CD1c-positive myeloid dendritic cell (primary cell): ENCODE measurements at regions not wholly inside any gene's neighbourhood (a gene's known extent, or its start where the extent isn't known, plus 50 kb on each side); places are given as distances from the start of the nearest gene placed in this dataset.

Source experiments
- DNase-seq: peaks from one replicate; pipeline ENCODE4 v3.0.0-alpha.2; 2016; ENCODE audit errors: extremely low spot score

GRCh38 chr2:211228559-211228958, 672.2 kb downstream of the CPS1 start:
- DNase-seq = no peak

GRCh38 chr2:211237586-211238275, 681.3 kb downstream of the CPS1 start:
- no peak for DNase-seq

- no peak for DNase-seq
Observed at GRCh38 chr2:211241891-211242290, 685.5 kb downstream of the CPS1 start.

- no peak for DNase-seq
Observed at GRCh38 chr2:211247751-211248150, 691.4 kb downstream of the CPS1 start.

- no peak for DNase-seq
Observed at GRCh38 chr2:211248841-211249240, 692.4 kb downstream of the CPS1 start.

GRCh38 chr2:211251016-211251415, 694.6 kb downstream of the CPS1 start:
- no peak for DNase-seq

GRCh38 chr2:211258646-211259335, 702.4 kb downstream of the CPS1 start:
- DNase-seq = no peak

GRCh38 chr2:211259831-211260476, 703.6 kb downstream of the CPS1 start:
- no peak for DNase-seq

- no peak for DNase-seq
Observed at GRCh38 chr2:211270257-211270656, 713.9 kb downstream of the CPS1 start.

GRCh38 chr2:211281430-211282073, 725.2 kb downstream of the CPS1 start:
- DNase-seq = no peak

GRCh38 chr2:211302676-211303075, 746.3 kb downstream of the CPS1 start:
- no peak for DNase-seq

GRCh38 chr2:211306929-211307328, 750.5 kb downstream of the CPS1 start:
- no peak for DNase-seq
